GM18498 (cell line): ENCODE measurements at regions not wholly inside any gene's neighbourhood (a gene's known extent, or its start where the extent isn't known, plus 50 kb on each side); places are given as distances from the start of the nearest gene placed in this dataset.
"Not testable (repeated sequence)": the region's sequence is repeated elsewhere in the genome, so short reads cannot be mapped to it uniquely, and the experiment has no call there.

Source experiments
- ATAC-seq: cut with Tn5 transposase; IDR thresholded peaks from one replicate; pipeline ENCODE4 v1.9.1; 2021; ENCODE audit warnings: mild to moderate bottlenecking, moderate library complexity; ENCODE audit not compliant: unreplicated experiment

GRCh38 chr7:65146118-65146914, 139.8 kb upstream of the ERV3-1 start:
- ATAC-seq, result not testable (repeated sequence)

GRCh38 chr7:65145710-65146109, 139.2 kb upstream of the ERV3-1 start:
- ATAC-seq, result not testable (repeated sequence)

DNA sequence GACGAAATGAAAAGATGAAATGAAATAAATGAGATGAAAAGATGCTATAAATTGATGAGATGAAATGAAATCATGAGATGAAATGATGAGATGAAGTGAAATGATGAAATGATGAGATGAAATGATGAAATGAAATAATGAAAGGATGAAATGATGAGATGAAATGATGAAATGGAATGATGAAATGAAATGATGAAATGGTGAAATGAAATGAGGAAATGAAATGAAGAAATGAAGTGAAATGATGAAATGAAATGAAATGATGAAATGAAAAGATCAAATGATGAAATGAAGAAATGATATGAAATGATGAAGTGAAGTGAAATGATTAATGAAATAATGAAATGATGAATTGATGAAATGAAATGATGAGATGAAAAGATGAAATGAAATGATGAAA, 138.5 kb upstream of the ERV3-1 start:
- not testable (repeated sequence) for ATAC-seq

GRCh38 chr7:65144557-65144956, 138.1 kb upstream of the ERV3-1 start:
- not testable (repeated sequence) for ATAC-seq

GRCh38 chr7:65144119-65144518, 137.6 kb upstream of the ERV3-1 start:
- not testable (repeated sequence) for ATAC-seq

- not testable (repeated sequence) for ATAC-seq
These were observed 135.4 kb upstream of the ERV3-1 start for GRCh38 chr7:65141894-65142293.

DNA sequence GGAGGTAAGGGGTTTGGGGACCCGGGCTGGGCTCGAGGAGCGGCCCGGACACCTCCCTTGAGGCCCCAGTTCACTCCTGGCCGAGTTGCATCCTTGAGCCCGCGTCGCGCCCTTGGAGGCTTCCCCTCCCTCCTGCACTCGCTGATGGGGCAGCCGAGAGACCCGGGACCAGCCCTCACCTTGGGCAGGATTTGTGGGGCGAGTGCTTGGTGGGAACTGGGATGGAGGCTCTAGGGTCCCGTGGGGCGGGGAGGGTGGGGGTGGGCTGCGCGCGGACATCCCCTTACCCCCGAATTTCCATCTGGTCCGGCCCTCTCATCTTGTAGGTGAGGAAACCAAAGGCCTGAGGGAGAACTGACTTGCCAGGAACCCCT, 134.9 kb upstream of the ERV3-1 start:
- not testable (repeated sequence) for ATAC-seq

DNA sequence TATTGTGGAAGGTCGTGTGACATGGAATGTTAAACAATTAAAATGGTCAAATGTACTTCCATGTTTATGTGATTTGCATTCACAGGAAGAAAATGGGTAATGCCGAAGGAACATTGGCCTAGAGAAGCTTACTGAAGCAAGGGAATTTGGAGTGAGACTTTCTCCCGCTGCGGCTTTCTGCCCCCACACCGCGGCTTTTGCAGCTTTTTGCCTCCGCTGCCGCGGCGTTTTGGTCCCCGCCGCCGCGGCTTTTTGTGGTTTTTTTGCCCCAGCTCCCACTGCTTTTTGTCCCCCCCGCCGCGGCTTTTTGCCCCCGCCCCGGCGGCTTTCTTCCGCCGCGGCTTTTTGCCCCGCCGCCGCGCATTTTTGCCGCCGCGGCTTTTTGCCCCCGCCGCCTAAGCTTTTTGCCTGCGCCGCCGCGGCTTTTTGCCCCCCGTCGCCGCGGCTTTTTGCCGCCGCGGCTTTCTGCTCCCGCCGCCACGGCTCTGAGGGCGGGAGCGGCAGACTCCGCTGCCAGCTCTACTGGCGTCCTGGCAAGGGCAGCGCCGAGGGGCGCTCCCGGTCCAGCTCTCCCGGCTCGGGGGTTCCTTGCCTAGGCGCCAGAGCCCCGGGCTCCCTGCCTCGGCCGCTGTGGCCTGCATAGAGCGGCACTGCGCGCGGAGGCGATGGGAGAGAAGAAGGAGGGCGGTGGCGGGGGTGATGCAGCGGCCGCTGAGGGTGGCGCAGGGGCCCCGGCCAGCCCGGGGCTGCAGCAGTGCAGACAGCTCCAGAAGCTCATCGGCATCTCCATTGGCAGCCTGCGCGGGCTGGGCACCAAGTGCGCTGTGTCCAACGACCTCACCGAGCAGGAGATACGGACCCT, 134.3 kb upstream of the ERV3-1 start:
- ATAC-seq, result not testable (repeated sequence)

DNA sequence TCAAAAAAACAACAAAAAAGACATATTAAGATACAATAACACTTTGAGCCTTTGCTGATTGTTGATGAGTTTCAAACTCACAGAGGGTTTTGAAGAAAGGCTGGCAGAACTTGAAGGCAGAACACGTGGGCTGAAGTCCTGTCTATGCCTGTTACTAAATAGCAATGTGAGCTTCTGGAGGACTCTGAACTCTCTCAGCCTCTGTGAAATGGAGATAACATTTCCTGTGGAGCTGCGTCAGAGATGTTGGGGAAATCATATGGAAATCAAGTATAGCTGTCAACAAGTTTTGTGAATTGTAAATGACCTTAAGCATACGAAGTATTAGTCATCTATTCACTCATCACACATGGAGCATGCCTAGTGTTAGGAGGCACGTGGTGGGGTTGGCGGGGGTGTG, 130.4 kb upstream of the ERV3-1 start:
- not testable (repeated sequence) for ATAC-seq

DNA sequence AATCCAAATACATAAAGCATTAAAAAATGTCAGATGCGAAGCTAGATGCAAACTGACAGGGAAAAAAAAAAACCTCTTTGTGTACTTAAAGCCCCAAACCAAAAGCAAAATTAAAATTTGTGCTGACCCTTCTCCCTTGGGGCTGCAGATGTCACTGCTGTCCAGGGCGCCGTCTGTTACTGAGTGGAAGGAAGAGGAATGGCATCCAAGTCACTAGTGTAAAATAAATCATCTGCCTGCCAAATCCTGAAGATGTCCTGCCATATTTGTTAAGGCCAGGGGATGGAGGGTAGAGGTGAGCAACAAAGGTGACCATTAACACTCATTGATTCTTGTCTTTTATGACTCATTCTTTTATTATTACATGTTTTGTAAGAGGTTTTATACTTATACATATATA, 126.6 kb upstream of the ERV3-1 start:
- not testable (repeated sequence) for ATAC-seq

DNA sequence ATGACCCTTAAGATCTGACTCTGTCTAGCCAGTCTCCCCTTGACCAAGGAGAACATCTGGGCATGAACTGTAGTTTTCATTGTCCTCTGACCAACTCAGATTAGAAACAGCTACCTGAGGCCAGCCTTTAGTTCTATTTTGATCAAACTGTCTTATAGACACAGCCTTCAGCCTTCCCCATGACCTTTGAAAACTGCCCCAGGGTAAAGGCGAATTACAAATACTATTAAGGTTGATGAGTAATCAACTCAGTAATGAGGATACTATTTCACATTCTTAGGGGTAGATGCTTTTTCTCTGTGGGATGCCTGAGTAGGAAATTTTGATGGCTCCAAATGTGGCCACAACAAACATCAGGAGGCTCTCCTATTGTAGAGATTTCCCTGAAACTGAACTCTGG, 125.8 kb upstream of the ERV3-1 start:
- not testable (repeated sequence) for ATAC-seq

- ATAC-seq, result not testable (repeated sequence)
These were observed 120.9 kb upstream of the ERV3-1 start for GRCh38 chr7:65127364-65127763.

DNA sequence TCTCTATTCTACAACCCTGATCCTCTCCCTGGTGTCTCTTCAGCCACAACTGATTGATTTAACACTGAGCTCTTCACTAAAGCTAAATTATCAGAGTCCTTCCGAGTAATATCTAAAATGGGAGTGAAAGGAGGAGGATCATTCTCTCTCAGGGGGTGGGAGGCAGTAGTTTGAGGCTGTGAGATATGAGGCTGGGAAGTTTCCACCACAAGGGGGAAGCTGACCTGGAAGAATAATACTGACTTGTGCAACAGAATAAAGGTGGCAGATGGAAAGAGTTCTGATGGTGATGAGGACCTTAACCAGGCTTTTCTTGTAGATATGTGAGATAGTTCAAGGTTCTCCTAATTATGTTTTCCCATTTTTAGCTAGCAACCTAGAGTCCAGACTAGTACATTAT, 118.1 kb upstream of the ERV3-1 start:
- not testable (repeated sequence) for ATAC-seq

- ATAC-seq, result not testable (repeated sequence)
These were observed 99.2 kb upstream of the ERV3-1 start for GRCh38 chr7:65105650-65106203.

DNA sequence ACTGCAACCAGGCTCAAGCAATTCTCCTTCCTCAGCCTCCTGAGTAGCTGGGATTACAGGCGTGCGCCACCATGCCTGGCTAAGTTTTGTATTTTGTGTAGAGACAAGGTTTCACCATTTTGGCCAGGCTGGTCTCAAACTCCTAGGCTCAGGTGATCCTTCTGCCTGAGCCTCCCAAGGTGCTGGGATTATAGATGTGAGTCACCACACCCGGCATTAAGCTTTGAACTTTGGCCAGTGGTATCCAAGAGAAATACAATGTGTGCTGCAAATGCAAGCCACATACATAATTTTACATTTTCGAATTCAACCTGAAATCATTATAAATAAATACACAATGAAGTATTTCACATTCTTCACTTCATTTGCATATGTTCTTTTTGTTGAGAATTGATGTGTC, 94.0 kb upstream of the ERV3-1 start:
- ATAC-seq, result not testable (repeated sequence)

DNA sequence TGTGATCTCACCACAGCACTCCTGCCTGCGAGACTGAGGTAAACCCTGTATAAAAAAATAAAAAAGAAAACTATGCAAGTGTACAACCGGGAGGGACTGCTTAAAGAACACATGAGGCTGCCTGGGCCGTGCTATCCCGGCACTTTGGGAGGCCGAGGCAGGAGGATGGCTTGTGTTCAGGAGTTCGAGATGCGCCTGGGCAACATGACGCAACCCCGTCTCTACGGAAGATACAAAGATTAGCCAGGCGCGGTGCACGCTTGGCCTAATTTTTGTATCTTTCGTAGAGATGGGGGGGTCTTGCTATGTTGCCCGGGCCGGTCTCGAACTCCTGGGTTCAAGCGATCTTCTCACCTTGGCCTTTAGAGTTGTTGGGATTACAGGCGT, 75.2 kb upstream of the ERV3-1 start:
- ATAC-seq, result not testable (repeated sequence)

- ATAC-seq, result peak; percentile 100
These were observed 74.5 kb upstream of the ERV3-1 start for GRCh38 chr7:65080799-65081668.

DNA sequence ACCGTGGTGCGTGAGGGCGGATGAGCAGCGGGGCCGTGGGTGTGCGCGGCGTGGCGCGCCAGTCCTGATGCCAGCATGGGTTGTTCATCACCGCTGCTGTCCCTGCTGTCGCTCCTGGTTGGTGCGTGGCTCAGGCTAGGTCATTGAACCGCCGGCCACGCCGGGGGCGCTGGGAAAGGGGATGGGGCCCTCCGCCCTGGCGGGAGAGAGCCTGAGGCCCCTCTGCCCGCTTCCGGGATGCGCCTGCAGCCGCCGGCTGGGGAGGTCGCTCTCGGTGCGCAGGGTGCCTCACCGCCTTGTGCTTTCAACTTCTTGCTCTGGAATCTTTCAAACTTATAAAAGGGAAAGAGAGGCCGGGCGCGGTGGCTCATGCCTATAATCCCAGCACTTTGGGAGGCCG, 68.5 kb upstream of the ERV3-1 start:
- not testable (repeated sequence) for ATAC-seq

DNA sequence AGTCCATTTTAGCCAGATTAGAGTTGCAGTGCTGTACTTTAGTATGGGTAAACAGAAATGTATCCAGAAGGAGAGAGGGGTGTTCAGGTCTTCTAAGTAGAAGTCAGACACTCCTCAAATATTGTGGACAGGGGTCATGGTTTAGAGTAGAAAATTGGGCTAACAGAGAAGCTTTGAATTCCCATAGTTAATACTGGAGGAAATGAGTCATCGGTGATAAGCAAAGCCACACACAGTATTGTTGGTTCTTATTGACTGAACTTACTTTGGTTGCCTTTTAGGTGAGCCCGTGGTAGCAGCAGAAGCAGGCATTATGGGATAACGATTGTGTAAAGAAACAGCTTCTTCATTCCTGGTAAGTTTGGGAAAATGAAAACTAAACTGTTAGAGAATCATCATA, 66.7 kb upstream of the ERV3-1 start:
- not testable (repeated sequence) for ATAC-seq

GRCh38 chr7:65071854-65072431, 65.5 kb upstream of the ERV3-1 start:
- not testable (repeated sequence) for ATAC-seq
